NCI-H524 treated with DMSO at 0.1 percent for 48 hours (cell line): ENCODE measurements at regions not wholly inside any gene's neighbourhood (a gene's known extent, or its start where the extent isn't known, plus 50 kb on each side); places are given as distances from the start of the nearest gene placed in this dataset.
"Not testable (repeated sequence)": the region's sequence is repeated elsewhere in the genome, so short reads cannot be mapped to it uniquely, and the experiment has no call there.

Source experiments
- DNase-seq: peaks from one replicate; lab custom pipeline; 2025; lab: John Stamatoyannopoulos, UW

GRCh38 chr6:131336596-131336995 lies 201.3 kb downstream of the AKAP7 start:
- DNase-seq, result no peak

- DNase-seq, result not testable (repeated sequence)
Measured at GRCh38 chr6:131346896-131347295, 211.6 kb downstream of the AKAP7 start.

GRCh38 chr6:131348572-131348971 lies 213.3 kb downstream of the AKAP7 start:
- no peak for DNase-seq

GRCh38 chr6:131349199-131349598 lies 213.9 kb downstream of the AKAP7 start:
- DNase-seq, result no peak

- DNase-seq, result no peak
Measured at GRCh38 chr6:131353106-131353505, 217.8 kb downstream of the AKAP7 start.

GRCh38 chr6:131353876-131354275 lies 218.6 kb downstream of the AKAP7 start:
- no peak for DNase-seq

GRCh38 chr6:131354356-131354755 lies 218.7 kb upstream of the ARG1 start:
- no peak for DNase-seq

- no peak for DNase-seq
Measured at GRCh38 chr6:131356161-131356560, 216.9 kb upstream of the ARG1 start.

- no peak for DNase-seq
Measured at GRCh38 chr6:131357501-131357900, 215.5 kb upstream of the ARG1 start.

- no peak for DNase-seq
Measured at GRCh38 chr6:131362070-131362469, 211.0 kb upstream of the ARG1 start.

- no peak for DNase-seq
Measured at GRCh38 chr6:131362696-131363095, 210.3 kb upstream of the ARG1 start.

- DNase-seq, result no peak
Measured at GRCh38 chr6:131363947-131364834, 208.8 kb upstream of the ARG1 start.

GRCh38 chr6:131366223-131366622 lies 206.8 kb upstream of the ARG1 start:
- no peak for DNase-seq

GRCh38 chr6:131367206-131367873 lies 205.7 kb upstream of the ARG1 start:
- no peak for DNase-seq

GRCh38 chr6:131368198-131368911 lies 204.7 kb upstream of the ARG1 start:
- DNase-seq, result no peak

- DNase-seq, result no peak
Measured at GRCh38 chr6:131372535-131372934, 200.5 kb upstream of the ARG1 start.

- peak; percentile 92 for DNase-seq
Measured at GRCh38 chr6:131377112-131377705, 195.8 kb upstream of the ARG1 start.

GRCh38 chr6:131378874-131379273 lies 194.2 kb upstream of the ARG1 start:
- no peak for DNase-seq

GRCh38 chr6:131379948-131380347 lies 193.1 kb upstream of the ARG1 start:
- DNase-seq, result no peak

GRCh38 chr6:131381052-131381708 lies 191.8 kb upstream of the ARG1 start:
- peak; percentile 91 for DNase-seq

- no peak for DNase-seq
Measured at GRCh38 chr6:131381709-131382093, 191.3 kb upstream of the ARG1 start.

GRCh38 chr6:131382631-131383030 lies 190.4 kb upstream of the ARG1 start:
- no peak for DNase-seq
